Nephron progenitor cell (in vitro differentiated cells): ENCODE measurements at regions not wholly inside any gene's neighbourhood (a gene's known extent, or its start where the extent isn't known, plus 50 kb on each side); places are given as distances from the start of the nearest gene placed in this dataset.

ENCODE experiments used
- DNase-seq: peaks from one replicate; pipeline ENCODE4 v3.0.0; 2021
- H3K27ac Mint-ChIP-seq: 2 replicates; pipeline ENCODE4 v1.8.0; 2021; ENCODE audit warnings: mild to moderate bottlenecking, moderate library complexity, mixed read lengths
- H3K27me3 Mint-ChIP-seq: 2 replicates; pipeline ENCODE4 v1.8.0; 2021; ENCODE audit warnings: mild to moderate bottlenecking, low read depth, mixed read lengths; ENCODE audit not compliant: poor library complexity
- H3K36me3 Mint-ChIP-seq: 2 replicates; pipeline ENCODE4 v1.8.0; 2021; ENCODE audit warnings: low read depth, mixed read lengths
- H3K4me1 Mint-ChIP-seq: 2 replicates; pipeline ENCODE4 v1.8.0; 2021; ENCODE audit warnings: mixed read lengths
- H3K4me3 Mint-ChIP-seq: 2 replicates; pipeline ENCODE4 v1.8.0; 2021; ENCODE audit warnings: mild to moderate bottlenecking, moderate library complexity, mixed read lengths
- H3K9me3 Mint-ChIP-seq: 2 replicates; pipeline ENCODE4 v1.8.0; 2021; ENCODE audit warnings: mild to moderate bottlenecking, moderate library complexity, mixed read lengths
- CTCF ChIP-seq: fragments of 200-600 bp; sonication (generic); IDR thresholded peaks from 2 replicates; pipeline ENCODE4 v1.5.0; 2021; ENCODE audit warnings: antibody characterized with exemption

DNA sequence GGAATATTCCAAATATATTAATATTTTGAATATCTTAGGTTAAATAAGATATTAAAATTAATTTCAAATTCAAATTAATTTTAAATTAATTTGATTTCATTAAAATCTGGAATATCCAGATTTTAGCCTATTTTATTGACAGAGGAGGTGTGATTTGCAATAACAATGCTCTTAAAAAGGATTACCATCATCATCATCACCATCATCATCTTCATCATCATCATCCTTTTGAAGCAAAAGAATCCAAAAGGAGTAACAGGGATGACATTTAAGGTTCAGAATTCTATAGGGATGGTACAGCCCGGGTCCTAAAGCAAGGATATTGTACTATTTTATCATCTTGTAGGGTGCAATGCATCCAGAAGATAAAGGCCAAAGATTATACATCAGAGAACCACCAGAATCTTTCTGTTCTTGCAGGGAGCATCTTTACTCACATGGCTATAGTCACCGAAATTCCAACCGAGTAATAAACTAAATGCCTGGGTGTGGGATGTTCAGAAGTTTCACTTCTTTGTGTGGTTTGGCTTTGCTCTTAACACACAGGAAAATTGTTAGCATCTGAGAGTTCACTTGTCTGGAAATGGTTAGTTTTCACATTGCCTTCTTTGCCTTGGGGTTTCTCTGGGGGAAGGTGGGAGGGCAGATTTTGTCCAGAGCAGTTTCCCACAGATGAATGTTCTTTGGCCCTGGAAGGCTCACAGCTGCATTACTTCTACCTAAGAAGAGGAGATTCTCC is 99.1 kb upstream of the ITGA6 start:
- Mint-ChIP-seq H3K9me3 (no peaks in the 10 kb centered on the region), H3K4me1 (peaks cover 9% of the 10 kb centered on the region), H3K36me3 (no peaks in the 10 kb centered on the region), H3K27ac (no peak overlapping the region), H3K4me3 (no peak overlapping the region), H3K27me3 (peaks cover 5% of the 10 kb centered on the region)
- no peak for DNase-seq
- TF ChIP-seq CTCF = no peak

DNA sequence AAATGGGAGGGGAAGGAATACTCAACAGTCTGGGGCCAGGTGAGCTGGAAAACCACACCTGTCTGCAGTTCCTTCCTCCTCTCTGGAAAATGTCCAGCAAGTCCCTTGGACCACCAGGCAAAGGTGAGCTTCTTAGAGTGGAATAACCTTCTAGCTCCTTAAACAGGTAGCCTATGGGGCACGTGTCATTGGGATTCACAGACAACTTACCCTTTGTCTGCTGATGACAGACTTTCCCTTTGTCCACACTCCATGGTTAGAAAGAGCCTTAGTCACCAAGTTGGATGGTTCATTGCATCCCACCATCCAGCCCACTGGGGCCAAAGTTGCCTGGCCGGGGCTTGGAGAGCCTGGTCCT is 98.0 kb upstream of the ITGA6 start:
- TF ChIP-seq CTCF = no peak
- Mint-ChIP-seq H3K36me3 (no peaks in the 10 kb centered on the region), H3K4me1 (no peaks in the 10 kb centered on the region), H3K27me3 (no peaks in the 10 kb centered on the region), H3K9me3 (no peaks in the 10 kb centered on the region), H3K4me3 (no peak overlapping the region), H3K27ac (no peak overlapping the region)
- DNase-seq = no peak

DNA sequence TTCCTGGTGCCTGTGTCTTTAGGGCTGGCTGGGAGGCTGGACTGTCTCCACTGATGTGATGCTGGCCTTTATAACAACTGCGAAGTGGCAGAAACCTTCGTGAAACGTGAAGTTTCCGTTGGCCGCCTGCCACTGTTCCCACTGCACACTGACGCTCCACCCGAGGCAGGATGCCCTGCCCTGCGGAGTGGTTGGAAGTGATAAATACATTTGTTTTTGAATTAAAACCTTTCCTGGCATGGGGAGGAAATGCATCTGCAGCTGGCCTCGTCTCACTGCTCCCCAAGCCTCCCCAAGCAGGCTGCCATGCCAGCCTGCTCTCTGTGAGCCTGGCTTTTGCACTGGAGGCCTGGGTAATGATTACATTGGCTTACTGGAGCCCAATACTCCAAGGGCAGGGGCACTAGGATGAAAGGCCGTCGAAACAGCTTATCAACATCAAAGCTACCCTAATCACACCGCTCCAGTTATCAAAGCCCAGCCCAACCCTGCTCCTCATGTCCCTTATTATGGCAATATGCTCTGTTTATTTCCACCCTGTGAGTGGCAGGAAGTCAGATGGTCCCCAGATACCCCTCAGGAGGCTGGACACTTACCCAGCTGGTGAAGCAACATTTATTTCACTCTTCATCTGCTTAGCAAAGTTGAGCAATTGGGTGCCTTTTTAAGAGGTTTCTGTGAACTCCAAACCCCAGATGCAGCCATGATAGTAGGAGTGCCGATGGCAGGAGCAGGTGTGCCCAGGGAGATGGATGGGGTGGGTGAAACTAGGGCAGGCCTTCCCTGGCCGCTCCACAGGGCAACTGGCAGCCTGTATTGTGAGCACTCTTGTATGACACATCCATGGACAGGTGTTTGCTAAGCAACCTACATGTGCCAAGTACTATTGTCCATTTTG is 97.4 kb upstream of the ITGA6 start:
- Mint-ChIP-seq H3K9me3 (no peaks in the 10 kb centered on the region), H3K4me3 (no peak overlapping the region), H3K27ac (no peak overlapping the region), H3K4me1 (no peaks in the 10 kb centered on the region), H3K27me3 (no peaks in the 10 kb centered on the region), H3K36me3 (no peaks in the 10 kb centered on the region)
- no peak for DNase-seq
- no peak for TF ChIP-seq CTCF

DNA sequence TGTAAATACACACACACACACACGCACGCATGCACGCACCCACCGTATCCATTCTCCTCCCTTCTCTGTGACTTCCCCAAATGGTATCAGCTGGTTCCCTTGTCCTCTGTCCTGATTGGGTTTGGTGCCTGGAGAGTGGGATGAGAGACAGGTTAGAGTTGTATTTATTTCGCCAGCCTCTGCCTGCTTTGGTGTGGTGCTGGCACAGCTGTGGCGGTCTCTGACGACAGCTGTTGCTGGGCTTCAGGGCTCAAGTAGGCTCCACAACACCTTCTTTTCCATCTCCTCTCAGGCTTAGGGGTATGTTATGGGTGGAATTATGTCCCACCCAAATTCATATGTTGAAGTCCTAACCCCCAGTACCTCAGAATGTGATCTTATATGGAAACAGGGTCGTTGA is 94.9 kb upstream of the ITGA6 start:
- H3K27ac Mint-ChIP-seq = no peak overlapping the region
- H3K4me3 Mint-ChIP-seq = no peak overlapping the region

GRCh38 chr2:172333235-172333977 is 94.0 kb upstream of the ITGA6 start:
- DNase-seq = no peak
- TF ChIP-seq CTCF = no peak
- no peaks in the 10 kb centered on the region for H3K9me3 Mint-ChIP-seq
- peaks cover 9% of the 10 kb centered on the region for H3K27me3 Mint-ChIP-seq
- H3K4me3 Mint-ChIP-seq = no peak overlapping the region
- no peaks in the 10 kb centered on the region for H3K4me1 Mint-ChIP-seq
- H3K27ac Mint-ChIP-seq = no peak overlapping the region
- H3K36me3 Mint-ChIP-seq = no peaks in the 10 kb centered on the region

More for the DNA sequence above, 94.9 kb upstream of the ITGA6 start:
- no peaks in the 10 kb centered on the region for H3K9me3 Mint-ChIP-seq
- no peak for TF ChIP-seq CTCF
- DNase-seq = no peak
- no peaks in the 10 kb centered on the region for H3K36me3 Mint-ChIP-seq
- peaks cover 9% of the 10 kb centered on the region for H3K27me3 Mint-ChIP-seq
- no peaks in the 10 kb centered on the region for H3K4me1 Mint-ChIP-seq
